ENCODE measurements at regions not wholly inside any gene's neighbourhood (a gene's known extent, or its start where the extent isn't known, plus 50 kb on each side); places are given as distances from the start of the nearest gene placed in this dataset.
"Not testable (repeated sequence)": the region's sequence is repeated elsewhere in the genome, so short reads cannot be mapped to it uniquely, and the experiment has no call there.

GRCh38 chr17:68097161-68097805 lies 61.7 kb downstream of the KPNA2 start:
- DNase-seq (ENCODE audit: low read depth): no peak

GRCh38 chr17:68099341-68099753 lies 63.8 kb downstream of the KPNA2 start:
- not testable (repeated sequence) for DNase-seq (ENCODE audit: low read depth)

DNA sequence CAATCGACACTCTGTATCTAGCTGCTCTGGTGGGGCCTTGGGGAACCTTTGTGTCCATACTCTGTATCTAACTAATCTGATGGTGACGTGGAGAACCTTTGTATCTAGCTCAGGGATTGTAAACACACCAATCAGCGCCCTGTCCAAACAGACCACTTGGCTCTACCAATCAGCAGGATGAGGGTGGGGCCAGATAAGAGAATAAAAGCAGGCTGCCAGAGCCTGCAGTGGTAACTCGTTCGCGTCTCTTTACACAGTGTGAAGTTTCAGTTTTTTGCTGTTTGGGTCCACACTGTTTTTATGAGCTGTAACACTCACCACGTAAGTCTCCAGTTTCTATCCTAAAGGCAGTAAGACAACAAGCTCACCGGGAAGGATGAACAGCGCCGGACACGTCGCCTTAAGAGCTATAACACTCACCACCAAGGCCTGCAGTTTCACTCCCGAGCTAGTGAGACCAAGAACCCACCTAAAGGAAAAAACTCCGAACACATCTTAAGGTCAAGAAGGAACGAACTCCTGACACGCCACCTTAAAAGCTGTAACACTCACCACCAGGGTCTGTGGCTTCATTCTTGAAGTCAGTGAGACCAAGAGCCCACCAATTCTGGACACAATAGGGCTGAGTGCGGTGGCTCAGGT lies 64.6 kb downstream of the KPNA2 start:
- DNase-seq (ENCODE audit: low read depth): no peak

DNA sequence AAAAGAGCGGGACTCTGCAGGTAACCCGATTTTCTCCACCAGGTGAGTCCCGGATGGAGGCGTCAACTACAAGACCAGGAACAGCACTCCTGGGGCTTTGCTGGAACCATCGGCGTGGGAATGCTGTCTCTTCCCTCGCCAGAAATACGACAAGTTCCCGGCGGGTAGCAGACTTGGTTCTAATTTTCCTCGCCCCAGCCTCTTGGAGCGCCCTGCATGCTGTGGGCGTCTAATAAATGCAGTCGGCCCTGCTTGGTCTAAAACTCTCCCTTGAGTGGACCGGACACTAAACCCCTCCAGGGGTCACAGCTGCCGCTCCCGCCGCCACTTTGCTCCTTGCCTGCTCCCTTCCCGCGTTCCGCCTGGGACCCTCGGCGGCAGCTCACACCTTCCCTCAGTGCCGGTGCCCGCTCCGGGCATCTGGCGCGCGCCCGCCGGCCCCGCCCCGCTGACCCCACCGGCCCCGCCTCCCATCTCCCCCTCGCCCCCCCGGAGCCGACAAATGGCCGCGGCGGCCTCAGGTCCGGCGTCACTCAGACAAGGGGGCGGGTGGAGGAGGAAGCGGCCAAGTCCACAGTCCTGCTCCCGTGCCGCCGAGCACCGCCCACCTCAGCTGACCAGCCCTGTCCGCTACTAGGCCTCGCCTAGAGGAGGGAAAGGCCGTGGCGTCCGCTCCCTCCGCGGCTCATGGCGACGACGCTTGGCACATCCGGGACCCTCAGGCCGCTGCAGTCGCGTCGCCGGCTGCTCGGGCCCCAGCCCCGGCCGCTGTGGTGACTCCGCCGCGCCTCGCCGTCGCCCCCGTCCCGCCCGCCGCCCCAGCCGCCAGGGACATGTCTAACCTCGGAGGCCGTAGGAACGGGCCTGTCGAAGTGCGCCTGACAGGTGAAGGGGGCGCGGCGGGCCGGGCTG lies 65.8 kb downstream of the KPNA2 start:
- peak; percentile 60 for DNase-seq (ENCODE audit: low read depth)

DNA sequence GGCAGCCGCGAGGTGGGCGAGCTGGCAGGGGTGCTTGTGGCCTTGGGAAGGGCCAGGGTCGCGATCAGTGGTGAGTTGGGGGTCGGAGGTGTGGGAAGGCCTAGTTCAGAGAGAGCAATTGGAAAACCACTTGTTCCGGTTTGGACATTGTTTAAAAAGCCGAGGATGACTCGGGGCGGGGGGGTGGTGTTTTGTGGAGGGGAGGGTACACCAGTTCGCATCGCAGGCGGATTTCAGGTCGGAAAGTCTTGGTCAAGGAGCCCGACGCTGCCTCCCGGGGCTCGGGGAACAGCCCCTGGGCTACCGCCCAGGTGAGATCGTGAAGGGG lies 66.4 kb downstream of the KPNA2 start:
- DNase-seq (ENCODE audit: low read depth): no peak

DNA sequence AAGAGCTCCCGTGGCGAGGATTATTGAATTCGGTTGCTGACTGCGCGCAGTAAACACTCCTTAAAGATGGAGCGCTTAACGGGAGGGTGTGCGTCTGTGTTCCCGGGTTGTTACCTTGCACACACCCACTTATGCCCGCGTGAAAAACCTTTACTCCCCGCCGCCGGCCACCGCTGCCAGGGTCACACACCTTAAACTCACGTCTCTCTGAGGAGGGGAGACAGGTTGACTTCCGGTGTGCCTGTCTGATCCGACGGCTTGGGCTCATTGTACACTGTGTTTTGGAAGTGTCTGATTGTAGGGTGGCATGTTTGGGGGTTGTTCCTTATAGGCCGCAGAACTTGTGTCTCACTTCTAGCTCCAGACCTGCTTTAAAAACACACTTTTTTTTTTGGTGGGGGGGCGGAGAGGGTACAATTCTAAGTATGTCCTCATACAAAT lies 66.8 kb downstream of the KPNA2 start:
- DNase-seq (ENCODE audit: low read depth): no peak

- no peak for DNase-seq (ENCODE audit: low read depth)
These were observed 67.6 kb downstream of the KPNA2 start for GRCh38 chr17:68103148-68103547.

DNA sequence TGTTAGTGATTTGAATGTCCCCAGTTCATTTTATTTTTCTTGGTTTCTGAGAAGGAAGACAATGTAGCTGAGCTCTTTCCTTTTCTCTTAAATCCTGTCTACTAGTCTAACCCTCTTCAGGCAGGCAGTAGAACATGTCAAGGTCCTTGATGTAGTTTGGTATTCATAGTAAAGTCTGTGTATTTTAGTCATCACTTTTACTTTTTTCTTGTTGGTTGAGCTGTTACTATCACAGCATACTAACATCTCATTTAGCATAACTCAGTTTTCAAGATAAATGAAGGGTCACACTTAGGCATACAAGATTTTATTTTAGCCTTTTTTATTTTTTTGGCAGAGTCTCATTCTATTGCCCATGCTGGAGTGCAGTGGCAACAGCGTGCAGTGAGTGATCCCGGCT lies 70.5 kb downstream of the KPNA2 start:
- DNase-seq (ENCODE audit: low read depth): no peak

DNA sequence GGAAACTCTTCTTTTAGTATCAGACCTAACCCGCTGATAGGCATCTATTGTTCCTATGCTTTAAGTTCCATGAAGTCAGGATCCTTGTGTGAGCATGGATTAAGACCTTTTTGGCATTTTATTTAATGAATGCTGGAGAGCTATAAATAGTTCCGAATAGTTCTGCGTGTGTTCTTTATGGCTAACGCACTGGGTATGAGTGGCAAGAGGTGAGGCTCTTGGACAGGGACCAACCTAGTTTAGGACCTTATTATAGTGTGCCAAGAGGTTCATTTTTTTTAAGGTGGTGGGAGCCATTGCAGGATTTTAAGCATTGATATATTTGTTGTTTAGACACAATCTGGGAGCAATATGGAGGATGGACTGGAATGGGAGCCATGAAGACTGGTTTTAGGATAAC lies 71.8 kb downstream of the KPNA2 start:
- no peak for DNase-seq (ENCODE audit: low read depth)

DNA sequence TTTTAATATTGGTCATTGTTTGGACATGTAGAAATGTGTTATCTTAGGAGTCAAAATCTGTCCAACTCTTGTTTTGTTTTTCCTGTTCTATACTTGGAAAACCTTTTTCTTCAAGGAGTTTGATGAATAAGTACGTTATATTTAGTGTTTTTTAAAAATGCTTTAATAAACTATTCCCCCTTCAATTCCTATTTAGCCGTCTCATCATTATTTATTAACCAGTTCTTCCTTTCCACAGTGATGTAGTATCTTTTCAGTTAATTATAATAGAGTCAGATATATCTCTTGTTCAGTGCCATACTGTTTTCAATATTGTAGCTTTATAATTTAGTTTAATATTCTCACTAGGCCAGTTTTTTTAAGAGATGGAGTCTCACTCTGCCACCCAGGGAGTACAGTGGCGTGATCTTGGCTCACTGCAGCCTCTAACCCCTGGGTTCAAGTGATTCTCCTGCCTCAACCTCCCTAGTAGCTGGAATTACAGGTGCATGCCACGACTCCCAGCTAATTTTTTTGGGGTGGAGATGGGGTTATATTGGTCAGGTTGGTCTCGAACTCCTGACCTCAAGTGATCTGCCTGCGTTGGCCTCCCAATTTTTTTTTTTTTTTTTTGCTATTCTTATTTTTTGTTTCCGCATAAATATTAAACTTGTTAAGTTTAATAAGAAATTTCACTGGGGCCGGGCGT lies 72.9 kb downstream of the KPNA2 start:
- no peak for DNase-seq (ENCODE audit: low read depth)

DNA sequence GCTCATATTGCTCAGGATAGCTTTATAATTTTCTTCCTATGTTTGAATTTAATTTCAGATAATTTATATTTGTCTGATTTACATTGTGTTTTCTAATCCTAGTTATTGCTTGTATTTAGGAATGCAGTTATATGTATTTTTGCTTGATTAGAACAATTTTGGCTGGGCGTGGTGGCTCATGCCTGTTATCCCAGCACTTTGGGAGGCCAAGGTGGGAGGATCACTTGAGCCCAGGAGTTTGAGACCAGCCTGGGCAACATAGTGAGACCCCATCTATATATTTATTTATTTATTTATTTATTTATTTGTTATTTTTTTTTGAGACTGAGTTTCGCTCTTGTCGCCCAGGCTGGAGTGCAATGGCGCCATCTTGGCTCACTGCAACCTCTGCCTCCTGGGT lies 73.9 kb downstream of the KPNA2 start:
- DNase-seq (ENCODE audit: low read depth): not testable (repeated sequence)

DNA sequence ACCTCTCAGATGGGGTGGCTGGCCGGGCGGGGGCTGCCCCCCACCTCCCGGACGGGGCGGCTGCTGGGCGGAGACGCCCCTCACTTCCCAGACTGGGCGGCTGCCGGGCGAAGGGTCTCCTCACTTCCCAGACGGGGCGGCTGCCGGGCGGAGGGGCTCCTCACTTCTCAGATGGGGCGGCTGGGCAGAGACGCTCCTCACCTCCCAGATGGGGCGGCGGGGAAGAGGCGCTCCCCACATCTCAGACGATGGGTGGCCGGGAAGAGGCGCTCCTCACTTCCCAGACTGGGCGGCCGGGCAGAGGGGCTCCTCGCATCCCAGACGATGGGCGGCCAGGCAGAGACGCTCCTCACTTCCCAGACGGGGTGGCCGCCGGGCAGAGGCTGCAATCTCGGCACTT lies 80.7 kb downstream of the KPNA2 start:
- not testable (repeated sequence) for DNase-seq (ENCODE audit: low read depth)

GRCh38 chr17:68122587-68122986 lies 87.1 kb downstream of the KPNA2 start:
- no peak for DNase-seq (ENCODE audit: low read depth)

GRCh38 chr17:68125111-68125870 lies 89.8 kb downstream of the KPNA2 start:
- no peak for DNase-seq (ENCODE audit: low read depth)

DNA sequence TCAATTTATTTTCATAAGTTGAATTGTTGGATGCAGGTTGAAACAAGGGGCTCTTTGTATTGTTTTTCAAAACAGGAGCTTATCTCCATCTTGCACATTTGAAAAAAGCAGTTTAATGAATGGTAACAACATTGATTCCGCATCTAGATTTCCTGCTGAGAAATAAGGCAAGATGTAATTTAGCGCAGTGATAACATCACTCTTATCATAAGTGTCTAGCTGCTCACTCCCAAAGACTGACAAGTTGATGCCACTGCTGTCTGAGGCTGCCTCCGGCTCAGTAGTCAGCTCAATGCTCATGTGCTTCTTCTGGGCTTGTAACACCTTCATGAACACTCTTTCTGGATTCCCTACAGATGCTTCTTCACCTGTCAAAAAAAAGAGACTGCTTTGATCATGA lies 92.4 kb downstream of the KPNA2 start:
- no peak for DNase-seq (ENCODE audit: low read depth)

GRCh38 chr17:68131456-68131855 lies 95.9 kb downstream of the KPNA2 start:
- no peak for DNase-seq (ENCODE audit: low read depth)

DNA sequence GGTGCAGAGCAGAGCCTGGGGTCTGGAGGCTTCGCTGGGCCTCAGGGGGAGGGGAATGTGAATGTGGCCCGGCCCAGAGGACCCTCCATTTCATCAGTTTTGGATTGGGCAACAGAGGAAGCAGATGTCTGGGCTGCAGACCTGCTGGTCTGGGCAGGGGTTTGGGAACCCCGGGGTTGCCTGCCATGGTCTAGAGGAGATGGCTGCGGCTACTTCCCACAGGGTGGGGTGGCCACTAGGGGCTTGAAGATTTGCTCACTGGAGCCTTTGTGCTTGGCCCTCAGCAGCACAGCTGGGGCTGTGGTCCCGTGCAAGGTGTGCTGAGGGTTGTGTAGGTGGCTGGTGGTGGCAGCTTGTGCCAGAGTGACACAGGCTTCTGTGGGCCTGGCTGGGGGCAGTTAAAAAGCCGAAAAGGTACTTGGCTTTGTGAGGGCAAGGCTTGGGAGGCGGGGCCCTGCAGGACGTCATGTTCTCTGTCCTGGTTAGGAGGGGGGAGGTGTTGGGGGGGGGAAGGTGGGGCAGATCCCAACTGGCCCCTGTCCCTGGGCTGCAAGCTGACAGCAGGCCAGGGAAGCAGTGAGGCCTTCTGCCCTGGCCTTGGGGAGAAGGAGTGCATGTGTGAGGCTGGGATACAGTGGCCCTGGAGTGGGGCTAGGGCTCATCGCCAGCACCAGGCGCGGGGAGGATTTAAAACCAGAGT lies 98.0 kb downstream of the KPNA2 start:
- no peak for DNase-seq (ENCODE audit: low read depth)

- DNase-seq (ENCODE audit: low read depth): no peak
These were observed 98.6 kb downstream of the KPNA2 start for GRCh38 chr17:68134046-68134637.

DNA sequence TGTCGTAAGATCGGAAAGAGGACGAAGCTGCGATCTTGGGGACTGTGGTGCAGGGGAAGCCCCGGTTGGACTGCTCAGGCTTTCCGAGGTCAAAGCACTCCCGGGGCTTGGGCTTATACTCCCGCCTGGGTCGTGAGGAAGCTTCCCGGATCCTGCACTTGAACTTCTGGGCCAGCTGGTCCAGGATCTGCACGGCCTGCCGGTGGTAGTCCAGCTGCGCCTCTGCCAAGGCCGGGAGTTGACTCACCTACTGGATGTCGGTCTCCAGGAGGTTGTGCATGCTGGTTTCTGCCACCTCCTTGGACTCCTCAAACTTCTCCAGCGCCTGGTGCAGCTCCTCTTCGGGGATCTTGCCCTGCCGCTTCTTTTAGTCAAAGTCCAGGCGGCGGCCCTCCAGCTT lies 99.2 kb downstream of the KPNA2 start:
- no peak for DNase-seq (ENCODE audit: low read depth)

DNA sequence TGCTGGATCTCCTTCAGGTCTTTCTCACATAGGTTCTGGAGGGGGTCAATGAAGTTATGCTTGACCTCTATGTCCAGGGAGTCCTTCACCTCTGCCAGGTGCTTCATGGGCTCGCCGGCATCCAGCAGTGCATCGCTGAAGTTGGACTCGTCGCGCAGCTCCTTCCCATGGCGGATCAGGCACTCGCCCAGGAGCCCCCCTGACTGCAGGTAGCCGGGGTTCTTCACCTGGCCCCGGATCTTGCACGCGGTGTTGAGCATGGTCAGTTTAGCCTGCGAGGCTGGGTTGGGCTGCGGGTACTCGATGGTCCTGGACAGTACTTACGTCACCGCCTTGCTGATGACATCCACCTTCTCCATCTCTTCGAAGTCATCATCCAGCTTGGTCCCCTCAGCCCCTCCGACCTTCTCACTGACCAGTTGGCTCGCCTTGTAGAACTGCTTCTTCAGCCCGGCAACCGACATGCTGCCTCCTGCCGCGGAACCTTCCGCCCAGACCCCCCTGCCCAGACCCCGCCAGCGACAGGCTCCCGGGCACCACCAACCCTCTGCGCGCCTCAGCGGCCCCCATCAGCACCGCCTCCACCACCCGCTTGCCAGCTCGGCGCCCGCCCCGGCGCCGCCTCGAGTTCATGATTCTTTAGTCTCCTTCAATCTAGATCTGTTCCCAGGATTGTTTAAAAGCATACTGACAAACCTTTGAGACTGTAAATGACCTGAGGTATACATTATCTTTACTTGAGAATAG lies 99.8 kb downstream of the KPNA2 start:
- DNase-seq (ENCODE audit: low read depth): no peak

Data from GM04504 (cell line).